Left renal pelvis (tissue), 4 donors: ENCODE measurements at regions not wholly inside any gene's neighbourhood (a gene's known extent, or its start where the extent isn't known, plus 50 kb on each side); places are given as distances from the start of the nearest gene placed in this dataset.

ENCODE experiments used
- DNase-seq, 4 donors: peaks; one replicate each; pipeline ENCODE4 v3.0.0-alpha.2; 2013; ENCODE audit warnings: low read depth in 4 of 4, low spot score in 3 of 4

DNA sequence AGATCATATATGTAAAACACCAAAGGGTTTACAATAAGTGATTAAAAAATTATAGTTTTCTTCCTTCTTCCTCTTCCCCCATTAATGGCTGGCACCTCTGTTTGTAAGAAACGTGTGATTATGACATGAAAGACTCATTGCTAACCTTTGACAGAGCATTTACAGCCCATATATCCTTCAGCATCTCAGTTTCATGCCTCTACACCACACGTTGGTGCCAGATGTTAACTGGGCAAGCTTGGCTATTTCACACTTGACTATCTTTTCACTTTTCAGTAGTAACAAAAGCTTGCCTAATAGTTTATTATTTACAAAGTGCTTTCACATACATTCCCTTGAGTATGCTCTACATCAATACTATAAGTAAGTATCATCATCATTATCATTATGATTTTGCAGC lies 65.3 kb upstream of the C1QTNF7 start:
- no peak for DNase-seq

DNA sequence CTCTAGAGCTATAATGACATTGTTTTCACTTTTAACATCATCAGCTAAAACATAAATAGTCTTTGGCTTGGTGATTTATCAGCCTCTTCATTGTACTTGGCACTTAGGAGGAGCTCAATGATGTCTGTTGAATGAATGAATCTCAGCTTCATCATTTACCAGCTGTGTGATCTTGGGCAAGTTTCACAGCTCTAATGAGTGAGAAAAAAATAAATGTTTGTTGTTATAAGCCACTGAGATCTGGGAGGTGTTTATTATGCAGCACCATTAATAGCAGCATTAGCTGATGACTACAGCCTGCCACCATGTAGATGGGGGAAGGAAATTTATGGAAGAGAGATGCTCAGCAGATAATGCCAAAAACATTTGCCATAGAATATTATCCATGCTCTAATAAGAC lies 63.6 kb upstream of the C1QTNF7 start:
- DNase-seq, result no peak

DNA sequence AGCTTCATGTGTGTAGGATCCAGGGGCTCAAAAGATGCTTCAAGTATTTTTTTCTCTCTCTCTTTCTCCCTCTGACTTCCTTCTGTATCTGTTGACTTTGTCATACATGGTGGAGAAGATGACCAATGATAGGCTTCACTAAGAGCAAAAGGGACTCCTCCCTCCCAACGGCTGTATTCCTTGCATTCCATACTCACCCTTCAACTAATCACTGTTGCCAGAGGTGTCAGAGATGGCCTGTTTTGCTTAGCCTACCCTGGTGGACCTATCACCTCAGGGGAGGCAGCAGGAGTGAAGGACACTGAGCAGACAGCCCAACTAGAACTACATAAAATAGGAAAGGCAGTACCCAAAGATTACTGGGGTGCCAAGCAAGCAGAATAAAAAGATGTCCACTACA lies 62.2 kb upstream of the C1QTNF7 start:
- no peak for DNase-seq

DNA sequence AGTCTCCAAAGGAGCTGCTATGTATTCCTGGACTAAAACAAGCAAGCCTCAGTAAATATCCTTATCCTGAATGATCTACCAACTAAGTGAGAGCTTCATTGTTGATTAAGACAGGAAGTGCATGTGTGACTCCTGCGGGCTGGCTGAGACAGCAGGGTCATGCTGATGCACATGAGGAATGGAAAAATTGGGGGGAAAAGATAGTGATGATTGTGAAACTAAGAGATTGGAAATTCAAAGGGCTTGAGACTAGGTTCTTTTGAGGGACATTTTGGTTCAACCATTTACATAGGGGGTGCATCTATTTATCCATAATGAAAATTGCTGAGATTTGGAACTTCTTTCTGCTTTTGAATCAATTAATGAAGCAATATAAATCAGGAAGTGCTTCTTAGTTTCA lies 61.1 kb upstream of the C1QTNF7 start:
- DNase-seq, result no peak

DNA sequence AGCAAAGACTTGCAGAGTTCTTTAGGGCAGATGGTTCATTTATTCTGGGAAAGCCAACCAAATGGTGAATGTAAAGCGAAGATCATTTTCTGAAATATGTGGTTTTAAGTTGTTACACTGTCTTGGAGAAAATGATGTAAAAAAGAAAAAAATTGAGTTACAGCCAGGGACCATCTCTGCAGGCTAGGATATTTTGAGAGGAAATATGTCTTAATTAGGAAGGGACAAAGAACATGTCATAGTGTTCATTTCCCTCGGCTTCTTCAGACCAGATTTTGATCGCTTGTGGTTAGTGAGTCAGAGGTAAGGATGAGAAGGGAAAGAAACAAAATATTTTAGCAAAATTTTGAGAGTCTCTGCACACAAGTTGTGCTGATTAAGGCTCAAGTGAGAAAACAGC lies 59.0 kb upstream of the C1QTNF7 start:
- no peak for DNase-seq

DNA sequence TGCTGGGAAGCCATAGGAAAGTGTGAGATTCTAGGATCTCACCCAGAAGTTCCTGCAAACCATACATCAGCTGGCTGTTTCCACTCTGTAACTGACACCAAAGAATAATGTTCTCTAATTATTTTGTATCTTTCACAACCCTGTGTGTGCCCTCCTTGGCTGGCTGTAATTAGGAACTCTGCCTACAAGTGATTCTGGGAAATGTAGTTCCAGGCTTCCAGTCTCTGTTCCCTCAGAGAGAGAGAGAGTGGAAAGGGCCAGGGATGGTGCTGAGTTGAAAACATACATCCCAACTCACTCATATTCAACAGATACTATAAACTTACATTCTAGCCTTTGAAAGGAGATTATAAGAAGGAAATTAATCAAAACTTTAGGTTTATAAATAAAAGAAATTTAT lies 57.5 kb upstream of the C1QTNF7 start:
- DNase-seq, result no peak

DNA sequence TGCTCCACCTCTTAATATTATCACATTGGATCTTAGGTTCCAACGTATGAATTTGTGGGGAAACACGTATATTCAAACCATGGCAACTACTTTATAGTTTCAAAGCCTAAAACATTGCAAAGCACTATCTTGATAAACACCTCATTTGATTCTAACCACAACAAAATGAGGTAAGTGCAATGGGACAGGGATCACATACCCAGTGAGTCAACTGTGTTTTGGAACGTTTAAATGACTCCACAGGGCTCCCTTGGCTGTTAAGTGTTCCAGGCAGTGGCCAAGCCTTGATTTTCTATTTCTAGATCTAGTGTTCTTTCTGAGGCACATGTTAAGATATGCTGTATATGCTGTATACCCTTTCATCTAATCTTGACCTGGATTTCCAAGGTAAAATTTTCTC lies 54.5 kb upstream of the C1QTNF7 start:
- DNase-seq, result no peak

DNA sequence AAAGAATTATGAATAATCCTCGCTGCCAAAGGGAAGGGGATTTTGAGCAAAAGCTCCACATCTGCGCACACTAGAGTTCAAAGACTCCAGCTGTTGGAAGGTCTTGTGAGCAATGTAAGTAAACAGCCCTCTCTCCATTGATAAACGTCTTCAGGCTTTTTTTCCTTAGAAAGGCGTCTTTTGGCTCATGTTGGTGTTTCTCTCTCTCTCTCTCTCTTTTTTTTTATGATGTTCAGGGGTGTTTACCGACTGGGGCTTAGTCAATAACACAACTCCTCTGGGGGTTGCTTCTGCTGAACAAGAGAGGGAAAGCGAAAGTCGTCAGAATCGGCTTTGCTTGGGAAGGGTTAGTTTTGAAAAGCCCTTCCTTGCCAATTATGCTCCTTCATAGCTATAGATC lies 53.2 kb upstream of the C1QTNF7 start:
- DNase-seq, result no peak

DNA sequence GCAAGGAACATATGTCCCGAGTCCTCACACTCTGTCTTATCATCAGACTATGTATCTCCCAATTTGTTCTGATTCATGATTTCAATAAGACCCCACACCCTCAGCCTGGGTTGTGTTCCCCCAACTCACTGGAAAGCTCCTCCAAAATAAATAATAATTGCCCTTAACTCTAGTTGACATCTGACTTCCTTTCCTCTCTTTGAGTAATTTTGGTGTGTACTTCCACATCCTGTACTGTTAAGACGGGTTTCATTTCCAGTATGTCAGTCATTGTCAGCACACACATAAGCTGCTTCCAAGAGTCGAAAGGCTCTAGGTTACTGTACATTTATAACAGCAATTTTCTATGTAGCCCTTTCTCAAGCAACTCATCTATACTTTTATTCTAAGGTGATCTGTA lies 52.2 kb upstream of the C1QTNF7 start:
- no peak for DNase-seq

DNA sequence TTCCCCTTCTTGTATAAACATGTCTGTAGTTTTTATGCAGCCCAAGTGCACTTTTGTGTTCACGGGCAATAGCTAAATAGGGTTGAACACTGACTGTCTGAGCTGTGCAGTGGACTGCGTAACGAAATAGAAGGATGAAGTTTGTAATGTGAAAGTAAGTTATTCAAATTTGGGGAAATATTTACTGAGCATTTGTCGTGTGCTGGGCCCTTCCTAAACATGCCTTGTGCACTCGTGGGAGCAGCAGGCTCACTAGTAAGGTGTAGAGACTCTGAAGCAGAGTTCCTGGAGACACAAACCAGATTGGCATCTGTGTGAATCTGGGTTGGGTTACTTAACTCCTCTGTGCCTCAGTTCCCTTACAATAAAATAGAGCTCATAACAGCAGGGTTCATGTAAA lies 51.7 kb upstream of the C1QTNF7 start:
- no peak for DNase-seq

DNA sequence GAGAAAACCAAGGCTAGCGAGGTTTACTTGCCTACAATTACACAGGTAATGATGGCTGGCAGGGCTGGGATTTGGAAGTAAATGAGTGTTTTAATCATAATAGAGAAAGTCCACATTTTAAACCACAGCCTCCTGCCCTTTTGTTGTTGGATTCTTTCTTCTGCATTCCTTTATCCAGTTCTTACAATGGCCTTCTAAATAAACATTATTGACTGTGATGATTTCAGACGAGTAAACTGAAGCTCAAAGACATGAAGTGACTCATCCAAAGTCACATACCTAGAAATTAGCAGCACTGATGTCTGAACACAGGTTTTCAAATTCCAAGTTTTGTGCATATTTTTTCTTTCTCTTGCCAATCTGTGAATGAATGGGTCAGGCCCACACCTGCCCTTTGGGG lies 51.2 kb upstream of the C1QTNF7 start:
- no peak for DNase-seq
